ENCODE measurements at regions not wholly inside any gene's neighbourhood (a gene's known extent, or its start where the extent isn't known, plus 50 kb on each side); places are given as distances from the start of the nearest gene placed in this dataset.

DNA sequence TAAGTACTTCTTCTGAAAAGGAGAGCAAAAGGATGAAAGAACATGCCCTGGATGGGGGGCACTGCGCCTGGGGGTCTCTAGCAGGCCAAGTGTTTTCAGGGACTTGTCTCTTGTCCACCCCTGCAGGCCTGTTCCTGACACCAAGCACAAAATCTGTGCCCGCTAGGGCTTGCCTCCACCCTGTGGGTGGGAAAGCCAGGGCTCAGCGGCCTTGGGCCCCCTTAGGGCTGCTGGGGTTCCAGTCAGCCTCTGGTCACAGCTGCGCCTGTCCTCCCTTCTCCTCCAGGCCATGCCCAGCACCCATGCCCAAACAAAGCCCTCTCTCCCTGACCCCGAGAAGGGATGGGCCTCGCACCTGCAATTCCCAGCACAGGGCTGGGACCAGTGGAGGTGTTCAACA lies 71.1 kb upstream of the TRPM1 start:
- no peaks in the 10 kb centered on the region for H3K36me3 ChIP-seq (ENCODE audit: control insufficient read depth in 1 of 2, insufficient read depth in 2 of 2, low read depth in 1 of 2, low read length in 2 of 2)
- H4K91ac ChIP-seq (ENCODE audit: low read length) = no peak overlapping the region
- H3K9ac ChIP-seq (ENCODE audit: low read length) = no peak overlapping the region
- no peak overlapping the region for H3K4ac ChIP-seq (ENCODE audit: low read depth in 1 of 2, low read length in 2 of 2)
- no peaks in the 10 kb centered on the region for H3K9me3 ChIP-seq (ENCODE audit: control insufficient read depth, low read length)
- no peak overlapping the region for H2BK120ac ChIP-seq (ENCODE audit: low read depth, low read length)
- DNase-seq = no peak
- no peak overlapping the region for H4K8ac ChIP-seq (ENCODE audit: low read length)
- no peak overlapping the region for H3K4me2 ChIP-seq (ENCODE audit: low read length, poor library complexity, severe bottlenecking)
- H2AFZ ChIP-seq (ENCODE audit: low read depth, low read length) = no peak overlapping the region
- H3K23ac ChIP-seq (ENCODE audit: low read length in 2 of 2) = no peak overlapping the region
- no peak overlapping the region for H2BK5ac ChIP-seq (ENCODE audit: low read depth, low read length, poor library complexity, severe bottlenecking)
- H3K18ac ChIP-seq (ENCODE audit: low read depth in 1 of 2, low read length in 2 of 2) = no peak overlapping the region
- H3K14ac ChIP-seq (ENCODE audit: low read length in 2 of 2) = no peak overlapping the region
- no peak overlapping the region for H3K4me3 ChIP-seq (ENCODE audit: insufficient read depth in 1 of 2, low read depth in 1 of 2, low read length in 2 of 2)
- H2BK15ac ChIP-seq (ENCODE audit: low read depth, poor library complexity, severe bottlenecking) = no peak overlapping the region
- WGBS = 86% methylated on average over 6 of the region's 6 CpGs
- no peaks in the 10 kb centered on the region for H3K4me1 ChIP-seq (ENCODE audit: control insufficient read depth, insufficient read depth, low read depth, low read length)
- H2AK5ac ChIP-seq (ENCODE audit: low read length, severe bottlenecking) = no peak overlapping the region
- no peaks in the 10 kb centered on the region for H3K79me1 ChIP-seq (replicated peaks; ENCODE audit: low read length, poor library complexity, severe bottlenecking)
- no peak overlapping the region for H3K27ac ChIP-seq (ENCODE audit: low read length, poor library complexity, severe bottlenecking)
- H3K27me3 ChIP-seq (ENCODE audit: control insufficient read depth in 1 of 2, insufficient read depth in 1 of 2, low read length in 2 of 2) = no peaks in the 10 kb centered on the region
- no peak overlapping the region for H2BK12ac ChIP-seq (ENCODE audit: low read length in 2 of 2)

DNA sequence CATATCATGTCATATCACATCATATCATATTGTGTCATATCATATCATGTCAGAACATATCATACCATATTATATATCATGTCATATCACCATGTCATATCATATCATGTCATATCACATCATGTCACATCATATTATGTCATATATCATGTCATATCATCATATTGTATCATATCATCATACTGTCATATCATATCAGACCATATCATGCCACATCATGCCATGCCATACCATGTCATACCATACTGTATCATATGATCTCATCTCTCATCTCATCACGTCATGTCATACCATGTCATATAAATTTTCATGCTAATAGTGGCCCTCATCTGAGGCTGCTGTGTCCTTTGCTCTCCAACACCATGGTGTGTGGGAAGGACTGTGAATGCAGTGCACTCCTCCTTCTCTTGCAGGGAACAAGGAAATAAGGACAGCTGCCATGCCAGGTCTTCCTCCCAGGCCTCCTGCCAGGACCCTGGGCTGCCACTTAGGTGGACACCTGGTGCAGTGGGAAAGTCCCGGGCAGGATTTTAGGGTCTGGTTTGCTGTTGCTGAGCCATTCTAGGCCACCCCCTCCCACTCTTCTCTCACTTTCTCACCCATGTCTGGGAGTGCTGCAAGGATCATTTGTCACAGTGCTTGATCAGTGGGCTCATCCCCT lies 72.4 kb upstream of the TRPM1 start:
- no peak overlapping the region for H2BK120ac ChIP-seq (ENCODE audit: low read depth, low read length)
- WGBS = 79% methylated on average over 2 of the region's 2 CpGs
- H4K8ac ChIP-seq (ENCODE audit: low read length) = no peak overlapping the region
- no peaks in the 10 kb centered on the region for H3K27me3 ChIP-seq (ENCODE audit: control insufficient read depth in 1 of 2, insufficient read depth in 1 of 2, low read length in 2 of 2)
- H3K14ac ChIP-seq (ENCODE audit: low read length in 2 of 2) = no peak overlapping the region
- no peak for DNase-seq
- no peaks in the 10 kb centered on the region for H3K9me3 ChIP-seq (ENCODE audit: control insufficient read depth, low read length)
- no peaks in the 10 kb centered on the region for H3K79me1 ChIP-seq (replicated peaks; ENCODE audit: low read length, poor library complexity, severe bottlenecking)
- H3K36me3 ChIP-seq (ENCODE audit: control insufficient read depth in 1 of 2, insufficient read depth in 2 of 2, low read depth in 1 of 2, low read length in 2 of 2) = no peaks in the 10 kb centered on the region
- H3K18ac ChIP-seq (ENCODE audit: low read depth in 1 of 2, low read length in 2 of 2) = no peak overlapping the region
- H2AFZ ChIP-seq (ENCODE audit: low read depth, low read length) = no peak overlapping the region
- no peak overlapping the region for H3K4me2 ChIP-seq (ENCODE audit: low read length, poor library complexity, severe bottlenecking)
- no peak overlapping the region for H2BK12ac ChIP-seq (ENCODE audit: low read length in 2 of 2)
- no peak overlapping the region for H2AK5ac ChIP-seq (ENCODE audit: low read length, severe bottlenecking)
- H3K9ac ChIP-seq (ENCODE audit: low read length) = no peak overlapping the region
- H2BK15ac ChIP-seq (ENCODE audit: low read depth, poor library complexity, severe bottlenecking) = no peak overlapping the region
- H3K27ac ChIP-seq (ENCODE audit: low read length, poor library complexity, severe bottlenecking) = no peak overlapping the region
- H2BK5ac ChIP-seq (ENCODE audit: low read depth, low read length, poor library complexity, severe bottlenecking) = no peak overlapping the region
- no peak overlapping the region for H4K91ac ChIP-seq (ENCODE audit: low read length)
- H3K4me3 ChIP-seq (ENCODE audit: insufficient read depth in 1 of 2, low read depth in 1 of 2, low read length in 2 of 2) = no peak overlapping the region
- no peak overlapping the region for H3K4ac ChIP-seq (ENCODE audit: low read depth in 1 of 2, low read length in 2 of 2)
- no peak overlapping the region for H3K23ac ChIP-seq (ENCODE audit: low read length in 2 of 2)
- H3K4me1 ChIP-seq (ENCODE audit: control insufficient read depth, insufficient read depth, low read depth, low read length) = no peaks in the 10 kb centered on the region

DNA sequence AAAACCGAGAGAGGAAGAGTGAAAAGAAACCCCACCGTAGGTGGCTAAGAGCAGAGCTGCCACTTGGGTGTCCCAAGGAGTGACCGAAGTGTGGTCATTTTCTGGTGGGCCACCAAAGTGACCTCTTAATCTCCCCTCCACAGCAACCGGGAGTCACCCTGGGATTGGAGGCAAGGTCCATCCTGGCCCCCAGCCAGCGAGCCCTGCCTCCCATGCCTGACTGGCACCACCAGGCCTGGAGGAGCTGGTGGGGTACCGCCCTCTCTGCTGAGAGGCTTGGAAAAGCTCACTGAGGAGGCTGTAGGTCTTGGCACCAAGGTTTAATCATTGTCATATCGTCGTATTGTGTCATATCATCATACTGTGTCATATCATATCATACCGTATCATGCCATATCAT lies 74.0 kb upstream of the TRPM1 start:
- Histone ChIP-seq H4K8ac (ENCODE audit: low read length) (no peak overlapping the region), H3K36me3 (ENCODE audit: control insufficient read depth in 1 of 2, insufficient read depth in 2 of 2, low read depth in 1 of 2, low read length in 2 of 2) (no peaks in the 10 kb centered on the region), H3K4me1 (ENCODE audit: control insufficient read depth, insufficient read depth, low read depth, low read length) (no peaks in the 10 kb centered on the region), H2BK120ac (ENCODE audit: low read depth, low read length) (no peak overlapping the region), H3K27ac (ENCODE audit: low read length, poor library complexity, severe bottlenecking) (no peak overlapping the region), H3K9me3 (ENCODE audit: control insufficient read depth, low read length) (peaks cover 4% of the 10 kb centered on the region), H4K91ac (ENCODE audit: low read length) (no peak overlapping the region), H2BK15ac (ENCODE audit: low read depth, poor library complexity, severe bottlenecking) (no peak overlapping the region), H3K9ac (ENCODE audit: low read length) (no peak overlapping the region), H2BK5ac (ENCODE audit: low read depth, low read length, poor library complexity, severe bottlenecking) (no peak overlapping the region), H3K4ac (ENCODE audit: low read depth in 1 of 2, low read length in 2 of 2) (no peak overlapping the region), H3K23ac (ENCODE audit: low read length in 2 of 2) (no peak overlapping the region), H3K18ac (ENCODE audit: low read depth in 1 of 2, low read length in 2 of 2) (no peak overlapping the region), H3K79me1 (replicated peaks; ENCODE audit: low read length, poor library complexity, severe bottlenecking) (no peaks in the 10 kb centered on the region), H2AFZ (ENCODE audit: low read depth, low read length) (no peak overlapping the region), H3K27me3 (ENCODE audit: control insufficient read depth in 1 of 2, insufficient read depth in 1 of 2, low read length in 2 of 2) (peaks cover 0 to 4% of the 10 kb centered on the region in 2 experiments), H3K14ac (ENCODE audit: low read length in 2 of 2) (no peak overlapping the region), H2BK12ac (ENCODE audit: low read length in 2 of 2) (no peak overlapping the region), H3K4me3 (ENCODE audit: insufficient read depth in 1 of 2, low read depth in 1 of 2, low read length in 2 of 2) (no peak overlapping the region), H2AK5ac (ENCODE audit: low read length, severe bottlenecking) (no peak overlapping the region), H3K4me2 (ENCODE audit: low read length, poor library complexity, severe bottlenecking) (no peak overlapping the region)
- 85% methylated on average over 9 of the region's 9 CpGs for WGBS
- DNase-seq = no peak

DNA sequence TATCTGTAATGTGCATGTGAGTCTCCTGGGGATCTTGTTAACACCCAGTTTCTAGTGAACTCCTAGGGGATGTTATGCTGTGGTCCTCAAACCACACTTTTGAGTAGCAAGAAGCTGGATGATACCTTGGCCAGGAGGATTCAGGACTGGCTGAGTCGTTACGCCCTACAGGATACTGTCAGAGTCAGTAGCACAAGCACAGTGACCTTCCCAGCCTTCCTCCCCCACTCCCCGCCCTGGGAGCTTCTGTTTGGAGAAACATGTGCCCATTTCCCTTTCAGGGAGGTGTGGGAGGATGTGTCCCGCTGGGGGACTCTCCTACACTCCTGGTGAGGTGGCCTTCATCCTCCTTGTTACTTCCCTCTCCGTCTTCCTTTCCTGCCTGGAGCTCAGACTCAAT lies 76.4 kb upstream of the TRPM1 start:
- Histone ChIP-seq H3K4me2 (ENCODE audit: low read length, poor library complexity, severe bottlenecking) (no peak overlapping the region), H3K9me3 (ENCODE audit: control insufficient read depth, low read length) (peaks cover 4% of the 10 kb centered on the region), H4K91ac (ENCODE audit: low read length) (no peak overlapping the region), H2AFZ (ENCODE audit: low read depth, low read length) (no peak overlapping the region), H2BK12ac (ENCODE audit: low read length in 2 of 2) (no peak overlapping the region), H3K27ac (ENCODE audit: low read length, poor library complexity, severe bottlenecking) (no peak overlapping the region), H3K36me3 (ENCODE audit: control insufficient read depth in 1 of 2, insufficient read depth in 2 of 2, low read depth in 1 of 2, low read length in 2 of 2) (no peaks in the 10 kb centered on the region), H3K4ac (ENCODE audit: low read depth in 1 of 2, low read length in 2 of 2) (no peak overlapping the region), H3K4me3 (ENCODE audit: insufficient read depth in 1 of 2, low read depth in 1 of 2, low read length in 2 of 2) (no peak overlapping the region), H3K9ac (ENCODE audit: low read length) (no peak overlapping the region), H2BK5ac (ENCODE audit: low read depth, low read length, poor library complexity, severe bottlenecking) (no peak overlapping the region), H3K27me3 (ENCODE audit: control insufficient read depth in 1 of 2, insufficient read depth in 1 of 2, low read length in 2 of 2) (peaks cover 0 to 4% of the 10 kb centered on the region in 2 experiments), H2BK120ac (ENCODE audit: low read depth, low read length) (no peak overlapping the region), H3K79me1 (replicated peaks; ENCODE audit: low read length, poor library complexity, severe bottlenecking) (no peaks in the 10 kb centered on the region), H3K18ac (ENCODE audit: low read depth in 1 of 2, low read length in 2 of 2) (no peak overlapping the region), H2AK5ac (ENCODE audit: low read length, severe bottlenecking) (no peak overlapping the region), H2BK15ac (ENCODE audit: low read depth, poor library complexity, severe bottlenecking) (no peak overlapping the region), H4K8ac (ENCODE audit: low read length) (no peak overlapping the region), H3K4me1 (ENCODE audit: control insufficient read depth, insufficient read depth, low read depth, low read length) (no peaks in the 10 kb centered on the region), H3K23ac (ENCODE audit: low read length in 2 of 2) (no peak overlapping the region), H3K14ac (ENCODE audit: low read length in 2 of 2) (no peak overlapping the region)
- WGBS = 21% methylated on average over 2 of the region's 5 CpGs
- DNase-seq = no peak

Data from mesenchymal stem cell (in vitro differentiated cells and primary cell).